ENCODE measurements at regions not wholly inside any gene's neighbourhood (a gene's known extent, or its start where the extent isn't known, plus 50 kb on each side); places are given as distances from the start of the nearest gene placed in this dataset.

DNA sequence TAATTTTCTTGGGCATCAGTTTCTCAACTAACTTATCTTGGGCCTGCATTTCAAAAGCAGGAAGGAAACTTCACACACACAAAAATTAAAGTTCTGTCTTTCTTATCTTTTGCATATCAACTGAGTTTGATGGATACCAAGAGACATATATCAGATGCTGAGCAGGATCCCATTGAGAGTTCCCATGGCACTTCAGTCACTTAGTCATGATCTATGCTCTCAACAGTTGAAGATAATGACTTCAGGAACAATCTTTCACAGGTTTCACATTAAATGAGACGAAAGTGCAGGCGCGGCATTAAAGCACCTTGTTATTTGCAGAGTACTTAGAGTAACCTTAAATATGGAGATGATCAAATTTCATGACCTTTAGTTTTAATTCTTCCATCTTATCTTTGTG, 2139.8 kb upstream of the CELF4 start:
- H3K36me3 ChIP-seq (ENCODE audit: insufficient read depth): no peaks in the 10 kb centered on the region
- H3K4me2 ChIP-seq: no peak overlapping the region
- H3K27ac ChIP-seq: no peak overlapping the region
- H3K4me1 ChIP-seq (ENCODE audit: low read depth, poor library complexity, severe bottlenecking): no peaks in the 10 kb centered on the region
- no peak overlapping the region for H3K4me3 ChIP-seq (IDR thresholded peaks at IDR 0.05; ENCODE audit: insufficient read depth, low read depth, low read length)
- no peaks in the 10 kb centered on the region for H3K27me3 ChIP-seq (ENCODE audit: insufficient read depth, low read depth)
- H3K79me2 ChIP-seq (ENCODE audit: insufficient read depth, low read depth): no peaks in the 10 kb centered on the region
- no peaks in the 10 kb centered on the region for H4K20me1 ChIP-seq (ENCODE audit: insufficient read depth)
- TF ChIP-seq, protein P1, sequence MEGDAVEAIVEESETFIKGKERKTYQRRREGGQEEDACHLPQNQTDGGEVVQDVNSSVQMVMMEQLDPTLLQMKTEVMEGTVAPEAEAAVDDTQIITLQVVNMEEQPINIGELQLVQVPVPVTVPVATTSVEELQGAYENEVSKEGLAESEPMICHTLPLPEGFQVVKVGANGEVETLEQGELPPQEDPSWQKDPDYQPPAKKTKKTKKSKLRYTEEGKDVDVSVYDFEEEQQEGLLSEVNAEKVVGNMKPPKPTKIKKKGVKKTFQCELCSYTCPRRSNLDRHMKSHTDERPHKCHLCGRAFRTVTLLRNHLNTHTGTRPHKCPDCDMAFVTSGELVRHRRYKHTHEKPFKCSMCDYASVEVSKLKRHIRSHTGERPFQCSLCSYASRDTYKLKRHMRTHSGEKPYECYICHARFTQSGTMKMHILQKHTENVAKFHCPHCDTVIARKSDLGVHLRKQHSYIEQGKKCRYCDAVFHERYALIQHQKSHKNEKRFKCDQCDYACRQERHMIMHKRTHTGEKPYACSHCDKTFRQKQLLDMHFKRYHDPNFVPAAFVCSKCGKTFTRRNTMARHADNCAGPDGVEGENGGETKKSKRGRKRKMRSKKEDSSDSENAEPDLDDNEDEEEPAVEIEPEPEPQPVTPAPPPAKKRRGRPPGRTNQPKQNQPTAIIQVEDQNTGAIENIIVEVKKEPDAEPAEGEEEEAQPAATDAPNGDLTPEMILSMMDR (conservative IDR thresholded peaks at IDR 0.05; ENCODE audit: low read depth, low read length): no peak
- H3K9ac ChIP-seq: no peak overlapping the region
- no peak overlapping the region for H2AFZ ChIP-seq (ENCODE audit: low read depth)

DNA sequence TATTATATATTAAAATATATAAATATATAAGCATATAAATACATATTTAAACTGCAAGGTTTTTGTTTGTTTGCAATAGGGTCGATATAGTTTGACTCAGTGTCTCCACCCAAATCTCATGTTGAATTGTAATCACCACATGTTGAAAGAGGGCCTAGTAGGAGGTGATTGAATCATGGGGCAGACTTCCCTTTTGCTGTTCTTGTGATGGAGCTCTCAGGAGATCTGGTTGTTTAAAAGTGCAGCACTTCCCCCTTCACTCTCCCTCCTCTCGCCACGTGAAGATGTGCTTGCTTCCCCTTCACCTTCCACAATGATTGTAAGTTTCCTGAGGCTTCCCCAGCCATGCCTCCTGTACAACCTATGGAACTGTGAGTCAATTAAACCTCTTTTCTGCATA, 2137.3 kb upstream of the CELF4 start:
- H3K4me1 ChIP-seq (ENCODE audit: low read depth, poor library complexity, severe bottlenecking): no peaks in the 10 kb centered on the region
- H4K20me1 ChIP-seq (ENCODE audit: insufficient read depth): no peaks in the 10 kb centered on the region
- H3K36me3 ChIP-seq (ENCODE audit: insufficient read depth): no peaks in the 10 kb centered on the region
- no peak overlapping the region for H3K4me3 ChIP-seq (IDR thresholded peaks at IDR 0.05; ENCODE audit: insufficient read depth, low read depth, low read length)
- H3K9ac ChIP-seq: no peak overlapping the region
- no peak overlapping the region for H3K4me2 ChIP-seq
- TF ChIP-seq, protein P1 (conservative IDR thresholded peaks at IDR 0.05; ENCODE audit: low read depth, low read length): no peak
- no peaks in the 10 kb centered on the region for H3K79me2 ChIP-seq (ENCODE audit: insufficient read depth, low read depth)
- H3K27me3 ChIP-seq (ENCODE audit: insufficient read depth, low read depth): no peaks in the 10 kb centered on the region
- no peak overlapping the region for H2AFZ ChIP-seq (ENCODE audit: low read depth)
- H3K27ac ChIP-seq: no peak overlapping the region

DNA sequence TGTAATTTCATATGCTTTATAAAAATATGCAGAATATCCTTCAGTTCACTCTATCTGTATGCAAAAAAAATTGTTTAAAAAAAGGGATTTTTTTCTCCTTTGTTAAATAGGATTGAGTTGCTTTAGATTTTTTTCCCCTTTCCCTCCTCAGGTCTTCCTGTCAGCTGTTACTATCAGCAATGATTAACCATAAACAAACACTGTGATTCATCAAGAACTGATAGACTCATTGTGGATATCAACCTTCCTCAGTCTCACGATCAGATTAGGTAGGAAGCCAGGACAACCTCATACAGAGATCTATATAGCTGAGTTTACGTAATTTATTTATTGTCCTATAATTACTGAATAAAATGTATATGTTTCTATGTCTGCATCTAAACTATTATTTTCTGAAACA, 2136.2 kb upstream of the CELF4 start:
- Histone ChIP-seq H3K27ac (no peak overlapping the region), H3K4me3 (IDR thresholded peaks at IDR 0.05; ENCODE audit: insufficient read depth, low read depth, low read length) (no peak overlapping the region), H3K79me2 (ENCODE audit: insufficient read depth, low read depth) (no peaks in the 10 kb centered on the region), H3K27me3 (ENCODE audit: insufficient read depth, low read depth) (no peaks in the 10 kb centered on the region), H3K4me2 (no peak overlapping the region), H4K20me1 (ENCODE audit: insufficient read depth) (no peaks in the 10 kb centered on the region), H3K4me1 (ENCODE audit: low read depth, poor library complexity, severe bottlenecking) (no peaks in the 10 kb centered on the region), H2AFZ (ENCODE audit: low read depth) (no peak overlapping the region), H3K36me3 (ENCODE audit: insufficient read depth) (no peaks in the 10 kb centered on the region), H3K9ac (no peak overlapping the region)
- TF ChIP-seq, protein P1 (conservative IDR thresholded peaks at IDR 0.05; ENCODE audit: low read depth, low read length): no peak

DNA sequence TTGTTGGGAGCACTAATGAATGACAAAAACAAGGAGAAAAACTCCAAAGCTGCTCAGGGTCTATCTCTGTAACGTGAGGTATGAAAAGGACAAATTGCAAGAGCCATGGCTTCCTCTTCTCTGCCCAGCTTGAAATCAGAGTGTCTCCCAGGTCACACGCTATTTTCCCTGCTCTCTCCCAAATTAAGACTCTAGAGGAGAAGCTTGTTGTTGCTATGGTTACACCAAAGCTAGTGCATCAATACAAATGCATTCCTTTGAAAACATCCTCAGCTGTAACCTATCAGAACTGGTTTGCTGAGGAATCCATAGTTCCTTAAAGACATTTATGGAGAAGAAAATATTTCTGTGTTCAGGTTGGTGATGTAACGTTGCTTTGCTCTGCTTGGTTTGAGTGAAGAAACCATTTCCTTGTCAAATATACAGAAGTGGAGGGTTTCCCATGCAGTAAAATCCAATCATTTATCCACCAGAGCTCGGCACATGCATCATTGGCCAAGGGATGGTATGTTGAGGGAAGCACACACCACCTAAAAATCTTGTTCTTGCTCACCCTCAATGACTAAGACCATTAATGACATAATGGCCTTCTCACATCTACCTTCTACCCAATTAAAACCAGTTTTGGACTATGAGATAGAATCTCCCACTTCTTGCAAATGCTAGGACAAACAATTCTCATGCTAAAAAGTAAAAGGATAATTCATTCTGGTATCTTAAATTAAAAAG, 2135.6 kb upstream of the CELF4 start:
- no peak overlapping the region for H3K27ac ChIP-seq
- H3K9ac ChIP-seq: no peak overlapping the region
- no peak overlapping the region for H2AFZ ChIP-seq (ENCODE audit: low read depth)
- H3K79me2 ChIP-seq (ENCODE audit: insufficient read depth, low read depth): no peaks in the 10 kb centered on the region
- H3K4me1 ChIP-seq (ENCODE audit: low read depth, poor library complexity, severe bottlenecking): no peaks in the 10 kb centered on the region
- no peak overlapping the region for H3K4me3 ChIP-seq (IDR thresholded peaks at IDR 0.05; ENCODE audit: insufficient read depth, low read depth, low read length)
- H3K4me2 ChIP-seq: no peak overlapping the region
- TF ChIP-seq, protein P1 (conservative IDR thresholded peaks at IDR 0.05; ENCODE audit: low read depth, low read length): no peak
- H3K36me3 ChIP-seq (ENCODE audit: insufficient read depth): no peaks in the 10 kb centered on the region
- H3K27me3 ChIP-seq (ENCODE audit: insufficient read depth, low read depth): no peaks in the 10 kb centered on the region
- H4K20me1 ChIP-seq (ENCODE audit: insufficient read depth): no peaks in the 10 kb centered on the region
